ENCODE measurements at regions not wholly inside any gene's neighbourhood (a gene's known extent, or its start where the extent isn't known, plus 50 kb on each side); places are given as distances from the start of the nearest gene placed in this dataset.

- H3T11ph ChIP-seq (ENCODE audit: low read length) = no peak overlapping the region
- no peaks in the 10 kb centered on the region for H3K9me3 ChIP-seq (ENCODE audit: control insufficient read depth, low read depth, low read length)
- no peak overlapping the region for H4K91ac ChIP-seq (ENCODE audit: insufficient read length, low read depth, low read length)
- H3K27ac ChIP-seq (ENCODE audit: insufficient read length, low read depth, low read length) = no peak overlapping the region
- Mint-ChIP-seq H3K4me3 (no peak overlapping the region), H3K36me3 (ENCODE audit: insufficient read depth in 1 of 3, low read depth in 3 of 3) (peaks cover 0 to 3% (median 0%) of the 10 kb centered on the region in 3 experiments; a peak in 1 of 7 replicates), H3K27me3 (ENCODE audit: low read depth) (peaks cover 2% of the 10 kb centered on the region; the same call in 1 of the 2 replicates), H3K27ac (no peak overlapping the region), H3K4me1 (no peaks in the 10 kb centered on the region), H3K9me3 (peaks cover 0 to 3% of the 10 kb centered on the region in 2 experiments; a peak in 1 of 5 replicates)
- H3K14ac ChIP-seq (ENCODE audit: insufficient read depth, low read length) = no peak overlapping the region
- H2BK120ac ChIP-seq (ENCODE audit: low read depth, low read length, poor library complexity, severe bottlenecking) = no peak overlapping the region
- no peaks in the 10 kb centered on the region for H3K23me2 ChIP-seq (ENCODE audit: insufficient read length, low read depth, low read length, poor library complexity, severe bottlenecking)
- no peak overlapping the region for H2AK5ac ChIP-seq (ENCODE audit: insufficient read length, low read length)
- no peak overlapping the region for H4K5ac ChIP-seq (ENCODE audit: insufficient read length, low read depth, low read length)
- H3K79me2 ChIP-seq (ENCODE audit: insufficient read depth, low read length) = no peaks in the 10 kb centered on the region
- H3K9ac ChIP-seq (ENCODE audit: extremely low read depth, insufficient read length, low read length) = no peak overlapping the region
- no peak overlapping the region for H2BK20ac ChIP-seq (ENCODE audit: low read depth, low read length, poor library complexity, severe bottlenecking)
- no peak overlapping the region for H3K23ac ChIP-seq (ENCODE audit: insufficient read length, low read depth, low read length)
- no peak overlapping the region for H3K18ac ChIP-seq (ENCODE audit: insufficient read length, low read depth, low read length)
- DNase-seq = no peak
- WGBS (ENCODE audit: extremely low coverage, insufficient read length, low lambda C conversion rate) = no CpG with 5 or more reads among the region's 2 CpGs
- H3K56ac ChIP-seq (ENCODE audit: insufficient read length, low read depth, low read length) = no peak overlapping the region
- H3K27me3 ChIP-seq (ENCODE audit: insufficient read depth, low read length) = no peaks in the 10 kb centered on the region
- H3K79me1 ChIP-seq (ENCODE audit: insufficient read depth, low read depth, low read length, poor library complexity, severe bottlenecking) = no peaks in the 10 kb centered on the region
- no peak overlapping the region for H2BK12ac ChIP-seq (ENCODE audit: insufficient read length, low read depth, low read length)
- H2BK5ac ChIP-seq (ENCODE audit: insufficient read length, low read length) = no peak overlapping the region
- H4K8ac ChIP-seq (replicated peaks; ENCODE audit: insufficient read length, low read depth, low read length) = no peak overlapping the region
- H3K4ac ChIP-seq (ENCODE audit: low read depth, low read length) = no peak overlapping the region
- no peak for TF ChIP-seq CTCF (conservative IDR thresholded peaks at IDR 0.05)
- no peaks in the 10 kb centered on the region for H3K4me1 ChIP-seq (ENCODE audit: insufficient read depth, low read length)
- no peaks in the 10 kb centered on the region for H4K20me1 ChIP-seq (ENCODE audit: control insufficient read depth, insufficient read depth, insufficient read length)
- H3K4me2 ChIP-seq (ENCODE audit: insufficient read depth, insufficient read length, low read length) = no peak overlapping the region
- H2BK15ac ChIP-seq (ENCODE audit: low read depth, low read length) = no peak overlapping the region
- no peak overlapping the region for H2AFZ ChIP-seq (ENCODE audit: low read length)
These were observed 377.1 kb upstream of the ADGRL3 start for GRCh38 chr4:60822986-60823385.

Measured in H9 (cell line).